H9 (cell line): ENCODE measurements at regions not wholly inside any gene's neighbourhood (a gene's known extent, or its start where the extent isn't known, plus 50 kb on each side); places are given as distances from the start of the nearest gene placed in this dataset.

Source experiments
- DNase-seq: peaks from one replicate; pipeline ENCODE4 v3.0.0-alpha.2; 2017
- H2AFZ ChIP-seq: one replicate; pipeline ENCODE4 v1.6.1; 2013; ENCODE audit warnings: mild to moderate bottlenecking, low read length, control low read depth, moderate library complexity
- H2AK5ac ChIP-seq: 2 replicates; pipeline ENCODE4 v1.6.1; 2013; ENCODE audit warnings: low read length, control low read depth, mixed read lengths; ENCODE audit not compliant: insufficient read length
- H2BK120ac ChIP-seq: one replicate; pipeline ENCODE4 v1.6.1; 2013; ENCODE audit warnings: low read depth, mild to moderate bottlenecking, low read length, control low read depth, inconsistent platforms; ENCODE audit not compliant: poor library complexity, severe bottlenecking
- H2BK12ac ChIP-seq: 2 replicates; pipeline ENCODE4 v1.6.1; 2013; ENCODE audit warnings: low read length, control low read depth, mixed read lengths, low read depth; ENCODE audit not compliant: insufficient read length
- H2BK15ac ChIP-seq: 2 replicates; pipeline ENCODE4 v1.6.1; 2013; ENCODE audit warnings: low read depth, low read length, control low read depth
- H2BK20ac ChIP-seq: one replicate; pipeline ENCODE4 v1.6.1; 2013; ENCODE audit warnings: low read depth, mild to moderate bottlenecking, low read length, control low read depth, inconsistent platforms; ENCODE audit not compliant: poor library complexity, severe bottlenecking
- H2BK5ac ChIP-seq: 2 replicates; pipeline ENCODE4 v1.6.1; 2013; ENCODE audit warnings: low read length, control low read depth, mixed read lengths; ENCODE audit not compliant: insufficient read length
- H3K14ac ChIP-seq: 2 replicates; pipeline ENCODE4 v1.6.1; 2013; ENCODE audit warnings: low read length, control low read depth; ENCODE audit not compliant: insufficient read depth
- H3K18ac ChIP-seq: 2 replicates; pipeline ENCODE4 v1.6.1; 2013; ENCODE audit warnings: low read depth, mild to moderate bottlenecking, mixed read lengths, low read length, control low read depth; ENCODE audit not compliant: insufficient read length
- H3K23ac ChIP-seq: 2 replicates; pipeline ENCODE4 v1.6.1; 2013; ENCODE audit warnings: low read length, control low read depth, mixed read lengths, low read depth; ENCODE audit not compliant: insufficient read length
- H3K23me2 ChIP-seq: 2 replicates; pipeline ENCODE4 v1.6.1; 2013; ENCODE audit warnings: low read depth, mild to moderate bottlenecking, mixed read lengths, low read length, control low read depth; ENCODE audit not compliant: insufficient read length, poor library complexity, severe bottlenecking
- H3K27ac ChIP-seq: 2 replicates; pipeline ENCODE4 v1.5.1; 2013; ENCODE audit warnings: low read length, control low read depth, mixed read lengths, low read depth; ENCODE audit not compliant: insufficient read length
- H3K27me3 ChIP-seq: 2 replicates; pipeline ENCODE4 v1.6.1; 2013; ENCODE audit warnings: low read length, control low read depth, inconsistent platforms; ENCODE audit not compliant: insufficient read depth
- H3K4ac ChIP-seq: 2 replicates; pipeline ENCODE4 v1.6.1; 2013; ENCODE audit warnings: low read depth, mild to moderate bottlenecking, control low read depth, inconsistent platforms, low read length, moderate library complexity
- H3K4me1 ChIP-seq: 2 replicates; pipeline ENCODE4 v1.6.1; 2013; ENCODE audit warnings: low read length, control low read depth, inconsistent platforms; ENCODE audit not compliant: insufficient read depth
- H3K4me2 ChIP-seq: 2 replicates; pipeline ENCODE4 v1.6.1; 2013; ENCODE audit warnings: low read length, control low read depth, mixed read lengths; ENCODE audit not compliant: insufficient read length, insufficient read depth
- H3K56ac ChIP-seq: 2 replicates; pipeline ENCODE4 v1.6.1; 2013; ENCODE audit warnings: low read depth, mild to moderate bottlenecking, mixed read lengths, low read length, control low read depth; ENCODE audit not compliant: insufficient read length
- H3K79me1 ChIP-seq: 2 replicates; pipeline ENCODE4 v1.6.1; 2013; ENCODE audit warnings: low read depth, mild to moderate bottlenecking, moderate library complexity, low read length, control low read depth, inconsistent platforms; ENCODE audit not compliant: insufficient read depth, poor library complexity, severe bottlenecking
- H3K79me2 ChIP-seq: 2 replicates; pipeline ENCODE4 v1.6.1; 2013; ENCODE audit warnings: low read length, control low read depth, inconsistent platforms; ENCODE audit not compliant: insufficient read depth
- H3K9ac ChIP-seq: 2 replicates; pipeline ENCODE4 v1.6.1; 2013; ENCODE audit warnings: low read length, control low read depth, mixed read lengths; ENCODE audit not compliant: insufficient read length; ENCODE audit errors: extremely low read depth
- H3K9me3 ChIP-seq: one replicate; pipeline ENCODE4 v1.6.1; 2013; ENCODE audit warnings: low read depth, low read length, inconsistent platforms; ENCODE audit not compliant: control insufficient read depth
- H3T11ph ChIP-seq: one replicate; pipeline ENCODE4 v1.6.1; 2013; ENCODE audit warnings: mild to moderate bottlenecking, low read length, control low read depth, inconsistent platforms
- H4K20me1 ChIP-seq: one replicate; pipeline ENCODE4 v1.6.1; 2013; ENCODE audit not compliant: control insufficient read depth, insufficient read length, insufficient read depth
- H4K5ac ChIP-seq: 2 replicates; pipeline ENCODE4 v1.6.1; 2013; ENCODE audit warnings: low read depth, mild to moderate bottlenecking, mixed read lengths, low read length, control low read depth; ENCODE audit not compliant: insufficient read length
- H4K8ac ChIP-seq: replicated peaks from 2 replicates; pipeline ENCODE4 v1.6.1; 2013; ENCODE audit warnings: low read length, control low read depth, mixed read lengths, low read depth; ENCODE audit not compliant: insufficient read length
- H4K91ac ChIP-seq: 2 replicates; pipeline ENCODE4 v1.6.1; 2013; ENCODE audit warnings: low read depth, mild to moderate bottlenecking, moderate library complexity, mixed read lengths, low read length, control low read depth; ENCODE audit not compliant: insufficient read length
- H3K27ac Mint-ChIP-seq, 3 experiments: 2 replicates in 2 of 3; 3 replicates in 1 of 3; pipeline ENCODE4 v1.8.0; 2020 to 2021; ENCODE audit warnings: mixed read lengths in 3 of 3, mild to moderate bottlenecking in 1 of 3, moderate library complexity in 1 of 3
- H3K27me3 Mint-ChIP-seq: 2 replicates; pipeline ENCODE4 v1.8.0; 2021; ENCODE audit warnings: low read depth, mild to moderate bottlenecking, moderate library complexity, mixed read lengths
- H3K36me3 Mint-ChIP-seq, 3 experiments: 2 replicates in 2 of 3; 3 replicates in 1 of 3; pipeline ENCODE4 v1.8.0; 2020 to 2021; ENCODE audit warnings: low read depth in 3 of 3, mixed read lengths in 3 of 3; ENCODE audit not compliant: insufficient read depth in 1 of 3
- H3K4me1 Mint-ChIP-seq, 2 experiments: 2 replicates each; pipeline ENCODE4 v1.8.0; 2020; ENCODE audit warnings: mixed read lengths in 2 of 2
- H3K4me3 Mint-ChIP-seq, 2 experiments: 2 replicates in 1 of 2; 3 replicates in 1 of 2; pipeline ENCODE4 v1.8.0; 2020 to 2021; ENCODE audit warnings: mild to moderate bottlenecking in 2 of 2, mixed read lengths in 2 of 2, moderate library complexity in 1 of 2
- H3K9me3 Mint-ChIP-seq, 2 experiments: 2 replicates in 1 of 2; 3 replicates in 1 of 2; pipeline ENCODE4 v1.8.0; 2020; ENCODE audit warnings: mild to moderate bottlenecking in 2 of 2, mixed read lengths in 2 of 2, moderate library complexity in 1 of 2
- WGBS: extraction: QIAGEN DNeasy Blood & Tissue Kit; methylation state at CpG from one replicate; pipeline ENCODE4 v1.1.7; 2013; ENCODE audit warnings: missing lambda C conversion rate, low lambda C conversion rate, mixed read lengths; ENCODE audit not compliant: insufficient read length; ENCODE audit errors: extremely low coverage; 5-methylcytosine and 5-hydroxymethylcytosine counted together
- TF ChIP-seq, protein P1 (sequence below): fragments of 200-600 bp; sonication (generic); conservative IDR thresholded peaks from 3 replicates; pipeline ENCODE4 v1.8.0; 2021; ENCODE audit warnings: antibody characterized with exemption, mild to moderate bottlenecking

DNA sequence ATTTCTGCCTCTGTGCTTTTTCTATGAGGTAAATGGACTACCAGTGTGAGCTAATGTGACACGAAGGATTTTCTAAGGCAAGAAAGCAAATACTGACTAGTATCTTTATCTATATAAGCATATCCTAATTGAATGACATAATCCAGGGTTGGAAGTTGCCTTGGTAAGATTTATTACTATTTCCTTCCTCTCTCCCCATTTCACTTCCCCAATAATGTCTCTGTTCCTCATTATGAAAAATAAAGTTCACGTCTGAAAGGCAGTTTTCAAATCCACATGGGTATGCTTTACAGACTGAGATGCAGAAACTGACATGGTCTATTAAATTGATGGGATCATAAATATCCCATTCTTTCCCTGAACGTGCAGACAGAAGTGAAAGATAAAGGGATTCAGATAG, 86.0 kb downstream of the DTWD1 start:
- no peak overlapping the region for H2BK120ac ChIP-seq
- Mint-ChIP-seq H3K9me3 (peaks cover 3 to 7% of the 10 kb centered on the region in 2 experiments), H3K27me3 (no peaks in the 10 kb centered on the region), H3K4me1 (no peaks in the 10 kb centered on the region), H3K27ac (no peak overlapping the region), H3K4me3 (no peak overlapping the region), H3K36me3 (peaks cover 0 to 4% (median 3%) of the 10 kb centered on the region in 3 experiments; a peak in 2 of 7 replicates)
- no peak overlapping the region for H3K14ac ChIP-seq
- H3K9ac ChIP-seq = no peak overlapping the region
- no peak overlapping the region for H3K4me2 ChIP-seq
- H4K91ac ChIP-seq = no peak overlapping the region
- no peak overlapping the region for H2BK15ac ChIP-seq
- no peak overlapping the region for H3T11ph ChIP-seq
- no peak overlapping the region for H3K4ac ChIP-seq
- no peak overlapping the region for H2BK12ac ChIP-seq
- H3K18ac ChIP-seq = no peak overlapping the region
- TF ChIP-seq, protein P1, sequence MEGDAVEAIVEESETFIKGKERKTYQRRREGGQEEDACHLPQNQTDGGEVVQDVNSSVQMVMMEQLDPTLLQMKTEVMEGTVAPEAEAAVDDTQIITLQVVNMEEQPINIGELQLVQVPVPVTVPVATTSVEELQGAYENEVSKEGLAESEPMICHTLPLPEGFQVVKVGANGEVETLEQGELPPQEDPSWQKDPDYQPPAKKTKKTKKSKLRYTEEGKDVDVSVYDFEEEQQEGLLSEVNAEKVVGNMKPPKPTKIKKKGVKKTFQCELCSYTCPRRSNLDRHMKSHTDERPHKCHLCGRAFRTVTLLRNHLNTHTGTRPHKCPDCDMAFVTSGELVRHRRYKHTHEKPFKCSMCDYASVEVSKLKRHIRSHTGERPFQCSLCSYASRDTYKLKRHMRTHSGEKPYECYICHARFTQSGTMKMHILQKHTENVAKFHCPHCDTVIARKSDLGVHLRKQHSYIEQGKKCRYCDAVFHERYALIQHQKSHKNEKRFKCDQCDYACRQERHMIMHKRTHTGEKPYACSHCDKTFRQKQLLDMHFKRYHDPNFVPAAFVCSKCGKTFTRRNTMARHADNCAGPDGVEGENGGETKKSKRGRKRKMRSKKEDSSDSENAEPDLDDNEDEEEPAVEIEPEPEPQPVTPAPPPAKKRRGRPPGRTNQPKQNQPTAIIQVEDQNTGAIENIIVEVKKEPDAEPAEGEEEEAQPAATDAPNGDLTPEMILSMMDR = no peak
- H3K9me3 ChIP-seq = no peaks in the 10 kb centered on the region
- no peaks in the 10 kb centered on the region for H3K79me1 ChIP-seq
- no peak overlapping the region for H2BK20ac ChIP-seq
- H4K5ac ChIP-seq = no peak overlapping the region
- H3K27ac ChIP-seq = no peak overlapping the region
- no peak overlapping the region for H2AK5ac ChIP-seq
- H3K56ac ChIP-seq = no peak overlapping the region
- WGBS = no CpG with 5 or more reads among the region's 3 CpGs
- H2BK5ac ChIP-seq = no peak overlapping the region
- H3K23ac ChIP-seq = no peak overlapping the region
- DNase-seq = no peak
- H3K27me3 ChIP-seq = no peaks in the 10 kb centered on the region
- H4K8ac ChIP-seq = no peak overlapping the region
- no peaks in the 10 kb centered on the region for H3K4me1 ChIP-seq
- H3K23me2 ChIP-seq = no peaks in the 10 kb centered on the region
- H2AFZ ChIP-seq = no peak overlapping the region
- H4K20me1 ChIP-seq = no peaks in the 10 kb centered on the region
- 0 out of 2 replicates have a peak, but pooled peaks cover 1% of the 10 kb centered on the region for H3K79me2 ChIP-seq
